SW480 (cell line): ENCODE measurements at regions not wholly inside any gene's neighbourhood (a gene's known extent, or its start where the extent isn't known, plus 50 kb on each side); places are given as distances from the start of the nearest gene placed in this dataset.
A peak's percentile ranks its signal among the peaks of the same experiment; 100 is the strongest.

Experiments
- DNase-seq: peaks from one replicate; pipeline ENCODE4 v3.0.0-alpha.2; 2016; ENCODE audit warnings: low spot score

GRCh38 chr16:79543219-79543618, 57.3 kb downstream of the MAF start:
- no peak for DNase-seq

- DNase-seq: no peak
Observed at GRCh38 chr16:79542237-79542774, 58.2 kb downstream of the MAF start.

GRCh38 chr16:79540825-79541595, 59.5 kb downstream of the MAF start:
- DNase-seq: no peak

- no peak for DNase-seq
Observed at GRCh38 chr16:79537584-79537983, 63.0 kb downstream of the MAF start.

GRCh38 chr16:79536958-79537357, 63.6 kb downstream of the MAF start:
- no peak for DNase-seq

DNA sequence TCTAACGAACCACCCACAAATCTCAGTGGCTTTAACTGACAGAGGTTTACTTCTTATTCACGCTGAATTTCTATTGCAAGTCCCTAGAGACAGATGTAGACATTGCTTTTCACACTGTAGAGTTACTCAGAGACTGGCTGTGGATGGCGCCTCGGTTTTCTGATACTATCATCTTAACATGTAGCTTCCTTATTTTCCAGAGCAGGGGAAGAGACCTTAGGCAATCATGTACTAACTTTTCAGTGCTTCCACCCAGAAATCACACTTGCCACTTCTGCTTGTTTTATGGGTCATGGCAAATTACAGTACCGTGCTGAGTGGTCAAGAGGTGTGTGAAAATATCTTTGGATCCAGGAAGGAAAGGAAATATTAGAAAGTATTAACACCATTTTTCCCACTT, 65.4 kb downstream of the MAF start:
- DNase-seq: no peak

- no peak for DNase-seq
Observed at GRCh38 chr16:79534143-79534542, 66.4 kb downstream of the MAF start.

DNA sequence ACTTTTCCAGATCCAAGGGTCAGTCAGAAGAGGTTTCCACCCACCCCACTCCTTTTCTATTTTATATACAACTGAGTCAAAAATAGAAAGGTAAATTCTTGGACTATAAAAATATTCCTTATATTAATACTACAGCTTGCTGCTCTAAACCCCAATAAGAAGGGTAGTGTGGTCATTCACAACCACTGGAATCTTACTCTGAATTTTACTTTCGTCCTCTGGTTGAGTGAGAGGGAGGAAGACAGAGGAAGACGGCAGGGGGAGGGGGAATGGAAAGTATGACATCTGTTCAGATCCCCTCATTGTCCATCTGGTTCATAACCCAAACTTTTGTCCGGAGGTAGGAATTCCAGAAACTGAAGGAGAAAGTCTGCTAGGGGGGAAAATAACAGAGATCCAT, 67.2 kb downstream of the MAF start:
- no peak for DNase-seq

GRCh38 chr16:79532785-79533184, 67.8 kb downstream of the MAF start:
- no peak for DNase-seq

DNA sequence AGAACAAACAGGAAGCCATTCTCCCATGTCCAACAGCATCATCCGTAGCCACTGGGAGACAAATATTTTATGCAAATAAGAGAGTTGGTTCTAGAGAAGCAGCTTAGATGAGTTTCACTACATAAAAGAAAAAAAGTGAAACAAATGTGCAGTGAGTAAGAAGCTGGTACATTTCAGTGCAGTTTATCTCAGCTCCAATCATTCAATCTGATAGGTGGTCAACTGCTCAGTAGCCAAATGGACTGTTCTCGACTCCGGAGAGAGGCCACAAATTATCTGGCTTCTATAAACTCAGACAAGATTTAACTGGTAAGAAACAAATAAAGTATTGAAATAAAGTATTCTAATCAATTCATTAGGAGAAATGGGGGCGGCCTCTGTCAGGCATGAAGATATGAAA, 68.3 kb downstream of the MAF start:
- DNase-seq: no peak

GRCh38 chr16:79528338-79528737, 72.2 kb downstream of the MAF start:
- no peak for DNase-seq

DNA sequence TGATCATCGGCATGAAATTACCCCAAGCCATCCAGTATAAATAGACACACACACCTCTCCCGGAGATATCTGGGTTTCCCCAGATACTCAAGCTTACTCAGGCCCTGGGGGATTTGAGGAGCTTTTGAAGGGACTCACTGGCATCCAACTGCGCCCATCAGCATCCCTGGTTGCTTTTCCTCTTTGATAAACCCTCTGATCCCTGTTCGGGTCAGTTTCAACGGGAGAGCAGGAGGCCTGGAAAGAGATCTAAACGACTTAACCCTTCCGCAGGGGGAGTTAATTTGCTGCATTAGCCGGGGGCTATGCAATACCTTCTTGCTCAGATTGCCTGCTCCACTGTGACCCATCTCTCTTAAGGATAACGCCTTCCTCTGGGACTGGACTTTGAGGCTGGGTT, 76.6 kb downstream of the MAF start:
- no peak for DNase-seq

DNA sequence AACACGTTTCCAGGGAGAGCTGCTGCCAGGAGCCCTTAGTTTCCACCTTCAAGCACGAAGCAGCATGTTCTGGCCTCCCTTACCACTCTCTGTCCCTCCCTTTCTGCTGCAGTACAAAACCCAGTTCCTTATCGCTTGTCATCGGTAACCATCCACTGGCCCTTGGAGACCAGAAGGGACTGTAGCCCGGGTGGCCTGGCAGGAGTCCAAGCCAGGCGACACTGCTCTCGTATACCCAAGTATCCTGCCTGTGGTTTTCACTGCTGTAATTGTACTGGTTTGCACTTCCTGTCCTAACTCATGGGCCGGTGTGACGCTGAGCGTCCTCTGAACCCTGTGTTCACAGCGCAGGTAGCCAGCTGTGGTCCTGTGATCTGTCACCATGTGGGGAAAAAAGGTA, 81.1 kb downstream of the MAF start:
- peak; percentile 42 for DNase-seq

GRCh38 chr16:79517156-79517555, 83.4 kb downstream of the MAF start:
- DNase-seq: no peak

DNA sequence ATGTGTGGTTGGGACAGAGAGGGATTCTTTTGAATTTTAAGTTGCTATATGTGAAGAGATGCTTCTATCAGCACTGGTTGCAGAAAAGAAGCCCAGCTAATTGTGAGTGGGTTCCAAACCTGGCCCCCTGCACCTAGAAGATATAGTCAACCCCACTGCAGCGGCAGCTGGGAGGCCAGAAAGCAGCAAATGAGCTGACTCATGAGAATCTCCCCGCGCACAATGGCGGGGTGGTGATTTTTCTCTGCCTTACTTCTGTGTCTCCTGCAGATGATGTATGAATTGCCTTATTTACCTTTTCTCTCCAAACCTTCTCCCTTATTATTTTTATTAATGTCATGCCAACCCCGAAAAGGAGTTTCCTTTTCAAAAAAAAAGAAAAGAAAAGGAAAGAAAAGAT, 89.7 kb downstream of the MAF start:
- no peak for DNase-seq

DNA sequence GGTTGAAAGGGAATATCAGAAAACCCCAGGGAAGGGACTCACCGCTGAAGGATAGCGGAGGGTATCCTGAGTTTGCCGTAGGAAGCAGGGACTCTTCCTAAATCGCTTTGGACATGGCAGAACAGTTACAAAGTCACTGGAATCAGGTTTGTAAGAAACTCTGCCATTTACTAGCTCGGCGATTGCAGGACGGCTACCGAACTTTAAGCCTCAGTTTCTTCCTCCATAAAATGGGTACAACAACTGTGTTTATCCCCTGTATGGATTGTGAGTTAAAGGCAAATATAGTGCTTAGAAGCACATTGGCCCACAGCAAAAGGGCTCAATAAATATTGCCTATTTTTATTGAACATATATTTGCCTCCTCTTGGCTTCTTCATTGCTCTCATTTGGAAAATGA, 90.6 kb downstream of the MAF start:
- DNase-seq: no peak

GRCh38 chr16:79509211-79509631, 91.3 kb downstream of the MAF start:
- no peak for DNase-seq

DNA sequence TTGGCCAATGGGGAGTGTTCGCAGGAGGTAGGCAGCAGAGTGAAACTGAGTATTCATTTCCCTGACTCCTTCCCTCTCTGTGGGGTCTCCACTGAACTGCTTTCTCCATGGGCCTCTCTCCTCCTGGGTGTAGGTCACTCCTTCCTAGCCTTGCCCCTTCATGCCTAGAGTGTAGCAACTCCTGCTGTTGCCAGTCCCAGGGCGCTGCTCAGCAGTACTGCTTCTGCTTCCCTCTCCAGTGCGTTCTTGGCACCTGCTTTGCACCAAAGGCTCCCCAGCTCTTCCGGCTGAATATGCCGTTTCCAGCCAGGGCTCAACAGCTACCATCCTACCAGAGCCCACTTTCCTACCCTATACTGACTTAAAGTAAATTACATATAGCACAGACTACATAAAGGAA, 92.2 kb downstream of the MAF start:
- no peak for DNase-seq

DNA sequence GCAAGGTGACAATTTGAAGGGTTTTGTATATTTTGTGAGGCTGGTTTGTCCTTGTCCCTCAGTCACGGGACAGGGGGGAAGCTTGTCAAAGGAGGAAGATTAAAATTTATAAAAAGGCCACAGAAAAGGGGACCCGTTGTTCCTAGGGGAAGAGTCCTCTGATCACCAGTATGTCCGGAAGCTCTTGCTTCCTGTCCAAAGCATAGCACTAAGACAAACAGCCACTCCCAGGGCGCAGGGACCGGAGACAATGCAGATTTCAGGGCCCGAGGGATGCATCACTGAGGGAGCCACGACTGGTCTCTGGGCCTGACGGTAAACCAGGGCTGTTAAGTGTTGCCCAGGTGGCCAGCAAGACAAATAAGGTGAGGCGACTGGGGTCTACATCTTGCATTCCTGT, 95.2 kb downstream of the MAF start:
- no peak for DNase-seq

DNA sequence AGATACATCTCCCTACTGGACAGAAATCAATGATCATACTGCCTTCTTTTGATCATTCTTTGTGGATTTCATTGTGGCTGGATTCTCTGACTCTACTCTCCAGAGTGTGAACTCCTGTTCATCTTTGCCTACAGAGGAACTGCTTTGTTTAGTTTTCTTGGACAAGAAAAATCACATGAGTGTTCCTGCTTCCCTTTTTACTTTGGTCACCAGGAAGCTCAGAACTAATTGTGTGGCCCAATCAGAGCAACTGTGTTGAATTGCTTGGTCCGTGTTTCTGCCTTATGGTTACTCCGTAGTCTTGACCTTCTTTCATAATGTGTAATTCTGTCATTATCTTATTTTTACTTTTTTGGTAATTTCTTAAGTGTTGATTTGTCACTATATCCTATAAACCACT, 97.0 kb downstream of the MAF start:
- no peak for DNase-seq

- DNase-seq: no peak
Observed at GRCh38 chr16:79501446-79501845, 99.1 kb downstream of the MAF start.

DNA sequence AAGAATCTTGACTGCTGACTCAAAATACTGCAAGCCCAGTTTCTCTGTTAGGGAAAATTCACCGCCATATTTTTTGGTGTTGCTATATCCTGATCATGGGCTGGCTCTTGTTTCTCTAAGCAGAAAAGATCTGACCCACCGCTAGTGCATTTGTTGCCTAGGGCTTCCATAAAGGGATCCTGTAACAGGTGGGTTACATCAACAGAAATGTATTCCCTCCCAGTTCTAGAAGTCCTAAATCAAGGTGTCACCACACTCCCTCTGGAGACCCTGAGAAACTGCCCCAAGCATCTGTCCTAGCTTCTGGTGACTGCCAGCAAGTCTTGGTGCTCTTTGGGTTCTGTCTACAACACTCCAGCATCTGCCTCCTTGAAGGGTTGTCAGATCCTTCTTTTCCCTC, 99.7 kb downstream of the MAF start:
- DNase-seq: no peak

- no peak for DNase-seq
Observed at GRCh38 chr16:79500286-79500685, 100.3 kb downstream of the MAF start.

GRCh38 chr16:79498928-79499327, 101.6 kb downstream of the MAF start:
- no peak for DNase-seq
